ENCODE measurements at regions not wholly inside any gene's neighbourhood (a gene's known extent, or its start where the extent isn't known, plus 50 kb on each side); places are given as distances from the start of the nearest gene placed in this dataset.

DNA sequence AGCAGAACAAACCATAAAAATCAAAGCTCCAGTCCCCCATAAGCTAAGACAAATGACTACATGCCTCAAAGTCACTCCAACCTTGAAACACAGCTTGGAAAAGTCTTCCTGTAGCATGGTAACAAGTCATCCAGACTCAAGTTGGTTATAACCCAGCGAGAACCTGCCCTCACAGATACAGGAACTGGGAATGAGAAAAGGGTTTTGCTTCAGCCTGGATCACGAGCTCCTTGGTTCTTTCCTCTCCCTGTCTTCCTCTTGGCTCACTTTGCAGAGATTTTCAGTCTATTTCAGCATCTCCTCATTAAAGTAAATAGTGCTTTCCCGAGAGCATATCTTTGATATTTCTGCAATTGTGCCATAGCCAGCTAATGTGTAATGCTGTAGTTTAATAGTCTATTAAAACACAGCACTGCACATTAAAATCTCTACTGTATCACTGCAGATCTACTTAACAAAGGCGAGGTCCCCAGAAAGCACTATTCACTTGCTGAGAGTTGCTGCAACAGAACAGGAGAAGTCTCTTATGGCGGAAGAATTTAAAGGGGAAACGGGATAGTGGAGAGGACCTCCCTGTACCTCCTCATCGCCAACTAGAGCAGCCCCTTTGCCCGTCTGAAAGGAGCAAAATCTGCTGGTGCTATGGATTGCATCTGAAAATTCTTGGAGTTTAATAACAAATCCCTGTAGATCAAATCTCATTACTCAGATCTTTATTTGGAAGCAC is 249.3 kb upstream of the GATB start:
- TF ChIP-seq, protein P1, sequence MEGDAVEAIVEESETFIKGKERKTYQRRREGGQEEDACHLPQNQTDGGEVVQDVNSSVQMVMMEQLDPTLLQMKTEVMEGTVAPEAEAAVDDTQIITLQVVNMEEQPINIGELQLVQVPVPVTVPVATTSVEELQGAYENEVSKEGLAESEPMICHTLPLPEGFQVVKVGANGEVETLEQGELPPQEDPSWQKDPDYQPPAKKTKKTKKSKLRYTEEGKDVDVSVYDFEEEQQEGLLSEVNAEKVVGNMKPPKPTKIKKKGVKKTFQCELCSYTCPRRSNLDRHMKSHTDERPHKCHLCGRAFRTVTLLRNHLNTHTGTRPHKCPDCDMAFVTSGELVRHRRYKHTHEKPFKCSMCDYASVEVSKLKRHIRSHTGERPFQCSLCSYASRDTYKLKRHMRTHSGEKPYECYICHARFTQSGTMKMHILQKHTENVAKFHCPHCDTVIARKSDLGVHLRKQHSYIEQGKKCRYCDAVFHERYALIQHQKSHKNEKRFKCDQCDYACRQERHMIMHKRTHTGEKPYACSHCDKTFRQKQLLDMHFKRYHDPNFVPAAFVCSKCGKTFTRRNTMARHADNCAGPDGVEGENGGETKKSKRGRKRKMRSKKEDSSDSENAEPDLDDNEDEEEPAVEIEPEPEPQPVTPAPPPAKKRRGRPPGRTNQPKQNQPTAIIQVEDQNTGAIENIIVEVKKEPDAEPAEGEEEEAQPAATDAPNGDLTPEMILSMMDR (IDR thresholded peaks at IDR 0.05), result no peak
- no peak for TF ChIP-seq POLR2AphosphoS5 (IDR thresholded peaks at IDR 0.05)
- TF ChIP-seq POLR2A (IDR thresholded peaks at IDR 0.05), result no peak
